ENCODE measurements at regions not wholly inside any gene's neighbourhood (a gene's known extent, or its start where the extent isn't known, plus 50 kb on each side); places are given as distances from the start of the nearest gene placed in this dataset.
A peak's percentile ranks its signal among the peaks of the same experiment; 100 is the strongest.

DNA sequence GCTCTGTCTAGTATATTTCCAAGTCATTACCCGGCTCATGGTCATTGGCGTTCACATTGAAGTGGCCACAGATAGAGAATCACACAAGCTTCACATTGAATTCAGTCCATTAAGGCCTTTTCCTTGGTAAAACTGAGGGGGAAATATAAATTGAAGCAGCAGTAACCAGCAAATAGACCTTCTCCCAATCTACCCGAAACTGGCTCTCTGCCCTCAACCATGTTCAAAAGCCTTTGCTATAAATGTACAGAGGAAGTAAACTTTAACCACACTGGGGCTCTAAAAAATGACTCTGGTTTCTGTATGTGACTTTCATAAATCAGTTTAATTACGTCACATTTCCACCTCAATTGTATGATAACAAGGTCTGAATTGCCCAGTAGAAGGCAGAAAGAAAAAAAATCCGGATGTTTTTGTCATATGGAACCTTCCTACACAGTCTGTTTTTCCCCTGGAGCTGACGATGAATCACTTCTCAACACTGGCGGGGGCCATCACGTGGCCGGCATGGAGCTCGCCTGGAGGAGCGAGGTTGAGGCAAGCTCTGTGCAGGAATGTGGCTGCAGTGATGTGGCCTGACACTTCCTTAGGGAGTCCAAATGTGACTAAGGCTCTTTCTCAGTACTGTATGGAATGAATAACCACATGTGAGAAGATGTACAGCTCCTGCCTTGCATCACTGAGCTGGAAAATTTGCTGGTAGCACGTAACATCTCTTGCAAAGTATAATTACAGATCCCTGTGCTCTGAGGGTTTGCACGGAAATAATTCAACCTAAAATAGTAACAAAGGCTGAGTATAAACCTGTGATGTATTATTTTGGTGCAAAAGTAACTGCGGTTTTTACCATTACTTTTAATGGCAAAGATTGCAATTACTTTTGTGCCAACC lies 58.6 kb upstream of the SNX9 start (continued):
- TF ChIP-seq, protein P1, sequence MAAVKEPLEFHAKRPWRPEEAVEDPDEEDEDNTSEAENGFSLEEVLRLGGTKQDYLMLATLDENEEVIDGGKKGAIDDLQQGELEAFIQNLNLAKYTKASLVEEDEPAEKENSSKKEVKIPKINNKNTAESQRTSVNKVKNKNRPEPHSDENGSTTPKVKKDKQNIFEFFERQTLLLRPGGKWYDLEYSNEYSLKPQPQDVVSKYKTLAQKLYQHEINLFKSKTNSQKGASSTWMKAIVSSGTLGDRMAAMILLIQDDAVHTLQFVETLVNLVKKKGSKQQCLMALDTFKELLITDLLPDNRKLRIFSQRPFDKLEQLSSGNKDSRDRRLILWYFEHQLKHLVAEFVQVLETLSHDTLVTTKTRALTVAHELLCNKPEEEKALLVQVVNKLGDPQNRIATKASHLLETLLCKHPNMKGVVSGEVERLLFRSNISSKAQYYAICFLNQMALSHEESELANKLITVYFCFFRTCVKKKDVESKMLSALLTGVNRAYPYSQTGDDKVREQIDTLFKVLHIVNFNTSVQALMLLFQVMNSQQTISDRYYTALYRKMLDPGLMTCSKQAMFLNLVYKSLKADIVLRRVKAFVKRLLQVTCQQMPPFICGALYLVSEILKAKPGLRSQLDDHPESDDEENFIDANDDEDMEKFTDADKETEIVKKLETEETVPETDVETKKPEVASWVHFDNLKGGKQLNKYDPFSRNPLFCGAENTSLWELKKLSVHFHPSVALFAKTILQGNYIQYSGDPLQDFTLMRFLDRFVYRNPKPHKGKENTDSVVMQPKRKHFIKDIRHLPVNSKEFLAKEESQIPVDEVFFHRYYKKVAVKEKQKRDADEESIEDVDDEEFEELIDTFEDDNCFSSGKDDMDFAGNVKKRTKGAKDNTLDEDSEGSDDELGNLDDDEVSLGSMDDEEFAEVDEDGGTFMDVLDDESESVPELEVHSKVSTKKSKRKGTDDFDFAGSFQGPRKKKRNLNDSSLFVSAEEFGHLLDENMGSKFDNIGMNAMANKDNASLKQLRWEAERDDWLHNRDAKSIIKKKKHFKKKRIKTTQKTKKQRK (IDR thresholded peaks at IDR 0.05; ENCODE audit: borderline replicate concordance, low read depth, low read length) = no peak
- TF ChIP-seq HMGN3 (IDR thresholded peaks at IDR 0.05; ENCODE audit: borderline replicate concordance, extremely low read depth, insufficient read length, low read depth, low read length) = no peak
- TF ChIP-seq RFX1 (IDR thresholded peaks at IDR 0.05) = no peak
- TF ChIP-seq, protein P2, sequence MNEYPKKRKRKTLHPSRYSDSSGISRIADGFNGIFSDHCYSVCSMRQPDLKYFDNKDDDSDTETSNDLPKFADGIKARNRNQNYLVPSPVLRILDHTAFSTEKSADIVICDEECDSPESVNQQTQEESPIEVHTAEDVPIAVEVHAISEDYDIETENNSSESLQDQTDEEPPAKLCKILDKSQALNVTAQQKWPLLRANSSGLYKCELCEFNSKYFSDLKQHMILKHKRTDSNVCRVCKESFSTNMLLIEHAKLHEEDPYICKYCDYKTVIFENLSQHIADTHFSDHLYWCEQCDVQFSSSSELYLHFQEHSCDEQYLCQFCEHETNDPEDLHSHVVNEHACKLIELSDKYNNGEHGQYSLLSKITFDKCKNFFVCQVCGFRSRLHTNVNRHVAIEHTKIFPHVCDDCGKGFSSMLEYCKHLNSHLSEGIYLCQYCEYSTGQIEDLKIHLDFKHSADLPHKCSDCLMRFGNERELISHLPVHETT (CRISPR knock-in tag; conservative IDR thresholded peaks at IDR 0.05 in 1 of 2, IDR thresholded peaks at IDR 0.05 in 1 of 2) = no peak
- TF ChIP-seq PHF8 (IDR thresholded peaks at IDR 0.05; ENCODE audit: borderline replicate concordance, low read length) = no peak
- TF ChIP-seq YY1 (IDR thresholded peaks at IDR 0.05; ENCODE audit: borderline replicate concordance in 1 of 3, control insufficient read depth in 1 of 3, extremely low read depth in 1 of 3, insufficient read depth in 3 of 3, insufficient read length in 1 of 3, insufficient replicate concordance in 2 of 3, low read depth in 1 of 3, low read length in 2 of 3) = peak in 1 of 3 experiments; percentile 49
- no peak for TF ChIP-seq NCOA2 (IDR thresholded peaks at IDR 0.05; ENCODE audit: partially characterized antibody in 2 of 2)
- no peak for TF ChIP-seq SIX5 (IDR thresholded peaks at IDR 0.05; ENCODE audit: borderline replicate concordance in 1 of 2, insufficient read depth in 1 of 2, low read depth in 1 of 2, low read length in 2 of 2)
- TF ChIP-seq PHTF2 (CRISPR knock-in tag; IDR thresholded peaks at IDR 0.05) = no peak
- peak; percentile 66; the same call in 1 of the 2 replicates for TF ChIP-seq LEF1 (IDR thresholded peaks at IDR 0.05)
- TF ChIP-seq, protein P3, sequence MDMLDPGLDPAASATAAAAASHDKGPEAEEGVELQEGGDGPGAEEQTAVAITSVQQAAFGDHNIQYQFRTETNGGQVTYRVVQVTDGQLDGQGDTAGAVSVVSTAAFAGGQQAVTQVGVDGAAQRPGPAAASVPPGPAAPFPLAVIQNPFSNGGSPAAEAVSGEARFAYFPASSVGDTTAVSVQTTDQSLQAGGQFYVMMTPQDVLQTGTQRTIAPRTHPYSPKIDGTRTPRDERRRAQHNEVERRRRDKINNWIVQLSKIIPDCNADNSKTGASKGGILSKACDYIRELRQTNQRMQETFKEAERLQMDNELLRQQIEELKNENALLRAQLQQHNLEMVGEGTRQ (CRISPR knock-in tag; IDR thresholded peaks at IDR 0.05) = peak; percentile 97
- no peak for TF ChIP-seq GABPB2 (CRISPR knock-in tag; conservative IDR thresholded peaks at IDR 0.05)
- TF ChIP-seq TAF7 (tag; IDR thresholded peaks at IDR 0.05) = no peak
- peak; percentile 56 for TF ChIP-seq FOS (IDR thresholded peaks at IDR 0.05; ENCODE audit: extremely low read depth, insufficient read length)
- TF ChIP-seq BHLHE40 (IDR thresholded peaks at IDR 0.05; ENCODE audit: low read length) = peak; percentile 90
- TF ChIP-seq, protein P4, sequence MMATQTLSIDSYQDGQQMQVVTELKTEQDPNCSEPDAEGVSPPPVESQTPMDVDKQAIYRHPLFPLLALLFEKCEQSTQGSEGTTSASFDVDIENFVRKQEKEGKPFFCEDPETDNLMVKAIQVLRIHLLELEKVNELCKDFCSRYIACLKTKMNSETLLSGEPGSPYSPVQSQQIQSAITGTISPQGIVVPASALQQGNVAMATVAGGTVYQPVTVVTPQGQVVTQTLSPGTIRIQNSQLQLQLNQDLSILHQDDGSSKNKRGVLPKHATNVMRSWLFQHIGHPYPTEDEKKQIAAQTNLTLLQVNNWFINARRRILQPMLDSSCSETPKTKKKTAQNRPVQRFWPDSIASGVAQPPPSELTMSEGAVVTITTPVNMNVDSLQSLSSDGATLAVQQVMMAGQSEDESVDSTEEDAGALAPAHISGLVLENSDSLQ (IDR thresholded peaks at IDR 0.05) = peak; percentile 69

Data from K562 (cell line).